SK-N-SH (cell line): ENCODE measurements at regions not wholly inside any gene's neighbourhood (a gene's known extent, or its start where the extent isn't known, plus 50 kb on each side); places are given as distances from the start of the nearest gene placed in this dataset.

ENCODE experiments used
- CTCF ChIA-PET: fragments of 300-600, 350-600 bp; formaldehyde crosslinking; extraction: SDS; loops from one replicate; lab custom pipeline; 2021; lab: Yijun Ruan, JAX
- POLR2A ChIA-PET: fragments of 350-600 bp; sonication (Branson Sonifier 250); formaldehyde crosslinking; extraction: SDS; loops from one replicate; lab custom pipeline; 2020; ENCODE audit warnings: antibody characterized with exemption, inconsistent platforms; lab: Yijun Ruan, JAX
- DNase-seq: peaks from one replicate; pipeline ENCODE4 v3.0.0; 2012
- H2AFZ ChIP-seq: fragments of 200-600 bp; sonication (generic); 2 replicates; pipeline ENCODE4 v1.8.1; 2016; ENCODE audit warnings: antibody characterized with exemption, mild to moderate bottlenecking, low read depth
- H3F3A ChIP-seq: fragments of 200-600 bp; sonication (generic); replicated peaks from 2 replicates; pipeline ENCODE3; 2016; ENCODE audit warnings: antibody characterized with exemption, mild to moderate bottlenecking; ENCODE audit not compliant: insufficient read depth
- H3K27ac ChIP-seq, 2 experiments: fragments of 200-500 bp in 1 of 2; fragments of 200-600 bp in 1 of 2; sonication (Bioruptor generic) in 1 of 2; sonication (generic), shearing (Covaris generic) in 1 of 2; 2 replicates each; pipeline versions ENCODE4 v1.5.1 to v1.6.1; 2014 to 2016; ENCODE audit warnings: low read depth in 2 of 2, inconsistent platforms in 1 of 2, low read length in 1 of 2, mild to moderate bottlenecking in 1 of 2, mixed read lengths in 1 of 2
- H3K27me3 ChIP-seq: fragments of 200-600 bp; sonication (generic), shearing (Covaris generic); 2 replicates; pipeline ENCODE4 v1.6.1; 2016; ENCODE audit warnings: mixed run types; ENCODE audit not compliant: insufficient read depth
- H3K36me3 ChIP-seq, 2 experiments: fragments of 200-500 bp in 1 of 2; fragments of 200-600 bp in 1 of 2; sonication (Bioruptor generic) in 1 of 2; sonication (generic) in 1 of 2; replicated peaks in 1 of 2; 2 replicates each; pipeline versions ENCODE3 to v1.5.1; 2014 to 2016; ENCODE audit warnings: low read length in 1 of 2, mild to moderate bottlenecking in 1 of 2; ENCODE audit not compliant: insufficient read depth in 2 of 2, control insufficient read depth in 1 of 2
- H3K4me1 ChIP-seq, 2 experiments: fragments of 200-500 bp in 1 of 2; fragments of 200-600 bp in 1 of 2; sonication (Bioruptor generic) in 1 of 2; sonication (generic), shearing (Covaris generic) in 1 of 2; 2 replicates each; pipeline versions ENCODE4 v1.5.1 to v1.6.1; 2014 to 2016; ENCODE audit warnings: low read depth in 1 of 2, low read length in 1 of 2, mixed run types in 1 of 2; ENCODE audit not compliant: insufficient read depth in 2 of 2, control insufficient read depth in 1 of 2
- H3K4me2 ChIP-seq: fragments of 200-600 bp; sonication (generic), shearing (Covaris generic); 2 replicates; pipeline ENCODE4 v1.6.1; 2017; ENCODE audit warnings: mixed run types
- H3K4me3 ChIP-seq, 2 experiments: fragments of 200-500 bp in 1 of 2; fragments of 200-600 bp in 1 of 2; sonication (Bioruptor generic) in 1 of 2; sonication (generic), shearing (Covaris generic) in 1 of 2; 2 replicates each; pipeline versions ENCODE4 v1.5.1 to v1.8.1; 2014 to 2016; ENCODE audit warnings: low read depth in 2 of 2, inconsistent platforms in 1 of 2, low read length in 1 of 2, mild to moderate bottlenecking in 1 of 2, mixed read lengths in 1 of 2, moderate library complexity in 1 of 2
- H3K79me2 ChIP-seq: fragments of 200-600 bp; sonication (generic); 2 replicates; pipeline ENCODE4 v1.8.1; 2017; ENCODE audit warnings: mild to moderate bottlenecking; ENCODE audit not compliant: insufficient read depth
- H3K9ac ChIP-seq: fragments of 200-600 bp; sonication (generic); 2 replicates; pipeline ENCODE4 v1.6.1; 2017; ENCODE audit warnings: mixed run types
- H3K9me2 ChIP-seq: fragments of 200-600 bp; sonication (generic); 2 replicates; pipeline ENCODE4 v1.6.1; 2017; ENCODE audit warnings: mixed run types
- H3K9me3 ChIP-seq: fragments of 200-600 bp; sonication (generic); 2 replicates; pipeline ENCODE4 v1.6.1; 2017; ENCODE audit warnings: mixed run types, mild to moderate bottlenecking, moderate library complexity
- H4K20me1 ChIP-seq: fragments of 200-600 bp; sonication (generic); 2 replicates; pipeline ENCODE4 v1.6.1; 2017; ENCODE audit warnings: mild to moderate bottlenecking, mixed run types; ENCODE audit not compliant: insufficient read depth
- CHD2 ChIP-seq: fragments of 150-350 bp; IDR thresholded peaks from 2 replicates; pipeline ENCODE4 v1.6.1; 2018; ENCODE audit warnings: low read length; ENCODE audit not compliant: partially characterized antibody
- CTCF ChIP-seq: fragments of 200-600 bp; sonication (generic); IDR thresholded peaks from 2 replicates; pipeline ENCODE4 v1.6.1; 2017; ENCODE audit warnings: antibody characterized with exemption, mild to moderate bottlenecking, moderate library complexity
- ELF1 ChIP-seq: IDR thresholded peaks from 2 replicates; pipeline ENCODE4 v1.4.0; 2012
- EZH2phosphoT487 ChIP-seq: fragments of 200-600 bp; sonication (generic); IDR thresholded peaks from 2 replicates; pipeline ENCODE4 v1.6.1; 2017; ENCODE audit warnings: low read depth, mixed run types, mild to moderate bottlenecking, antibody characterized with exemption, moderate library complexity, borderline replicate concordance
- FOSL2 ChIP-seq: IDR thresholded peaks from 2 replicates; pipeline ENCODE4 v1.4.0; 2012; ENCODE audit warnings: low read depth, mild to moderate bottlenecking, moderate library complexity, borderline replicate concordance
- FOXJ3 ChIP-seq: sonication (generic); formaldehyde crosslinking; IDR thresholded peaks from 2 replicates; pipeline ENCODE4 v1.5.1; 2020; ENCODE audit warnings: mild to moderate bottlenecking, missing genetic modification reagents
- GABPA ChIP-seq: IDR thresholded peaks from 2 replicates; pipeline ENCODE4 v1.4.0; 2012; ENCODE audit warnings: low read depth, mild to moderate bottlenecking
- GATA2 ChIP-seq: sonication (generic); formaldehyde crosslinking; IDR thresholded peaks from 2 replicates; pipeline ENCODE4 v1.5.0; 2020; ENCODE audit warnings: mild to moderate bottlenecking, missing genetic modification reagents
- MAX ChIP-seq: IDR thresholded peaks from 2 replicates; pipeline ENCODE4 v1.4.0; 2012; ENCODE audit warnings: low read depth
- NFIC ChIP-seq: IDR thresholded peaks from 2 replicates; pipeline ENCODE4 v1.4.0; 2012; ENCODE audit warnings: borderline replicate concordance
- NRF1 ChIP-seq: IDR thresholded peaks from 2 replicates; pipeline ENCODE4 v1.6.1; 2012; ENCODE audit warnings: low read depth, mild to moderate bottlenecking, low read length
- RCOR1 ChIP-seq: fragments of 150-350 bp; IDR thresholded peaks from 2 replicates; pipeline ENCODE4 v1.6.1; 2017; ENCODE audit warnings: antibody characterized with exemption, low read length
- SIN3A ChIP-seq: IDR thresholded peaks from 2 replicates; pipeline ENCODE4 v1.6.1; 2012; ENCODE audit warnings: low read depth, mild to moderate bottlenecking, low read length, moderate library complexity, borderline replicate concordance
- SMC3 ChIP-seq: IDR thresholded peaks from 2 replicates; pipeline ENCODE4 v1.6.1; 2012; ENCODE audit warnings: low read depth, low read length, improper control_type of control experiment
- TAF1 ChIP-seq: IDR thresholded peaks from 2 replicates; pipeline ENCODE4 v1.6.1; 2012; ENCODE audit warnings: low read depth, mild to moderate bottlenecking, low read length, moderate library complexity, borderline replicate concordance
- TCF12 ChIP-seq: IDR thresholded peaks from 2 replicates; pipeline ENCODE4 v1.4.0; 2012
- TEAD4 ChIP-seq: IDR thresholded peaks from 2 replicates; pipeline ENCODE4 v1.4.0; 2012; ENCODE audit warnings: mild to moderate bottlenecking, borderline replicate concordance; ENCODE audit not compliant: insufficient read depth
- USF1 ChIP-seq: IDR thresholded peaks from 2 replicates; pipeline ENCODE4 v1.4.0; 2012; ENCODE audit warnings: low read depth, borderline replicate concordance
- YY1 ChIP-seq: IDR thresholded peaks from 2 replicates; pipeline ENCODE4 v1.4.0; 2012; ENCODE audit warnings: low read depth, mild to moderate bottlenecking
- WGBS: methylation state at CpG from one replicate; pipeline ENCODE4 v1.1.6; 2017; ENCODE audit warnings: low lambda C conversion rate; 5-methylcytosine and 5-hydroxymethylcytosine counted together
- TF ChIP-seq, protein P1 (sequence below): IDR thresholded peaks from 2 replicates; pipeline ENCODE4 v1.6.1; 2012; ENCODE audit warnings: mild to moderate bottlenecking, low read depth, low read length, moderate library complexity

- no peak overlapping the region for H2AFZ ChIP-seq
- no peak overlapping the region for H3K4me2 ChIP-seq
- H3K27me3 ChIP-seq: no peaks in the 10 kb centered on the region
- H3K36me3 ChIP-seq: no peaks in the 10 kb centered on the region
- WGBS: 10% methylated on average over 3 of the region's 3 CpGs
- no peak overlapping the region for H3K9ac ChIP-seq
- H3K4me3 ChIP-seq: no peak overlapping the region
- H3K79me2 ChIP-seq: no peaks in the 10 kb centered on the region
- ChIA-PET POLR2A (no interaction called here), CTCF (interaction anchor here (1.3 kb wide), 1 partner anchor 13 kb away, joined by 4 read pairs; no protein-coding TSS in a partner anchor)
- no peaks in the 10 kb centered on the region for H3F3A ChIP-seq
- H4K20me1 ChIP-seq: no peaks in the 10 kb centered on the region
- TF ChIP-seq FOXJ3 (no peak), TAF1 (no peak), CTCF (no peak), TCF12 (no peak), MAX (no peak), CHD2 (no peak), SMC3 (no peak), GABPA (no peak), TEAD4 (no peak), GATA2 (CRISPR knock-in tag) (no peak), YY1 (no peak), RCOR1 (no peak), NRF1 (no peak), ELF1 (no peak), USF1 (no peak)
- no peaks in the 10 kb centered on the region for H3K9me3 ChIP-seq
- DNase-seq: no peak
- H3K9me2 ChIP-seq: 0 out of 2 replicates have a peak, but pooled peaks cover 5% of the 10 kb centered on the region
- no peak overlapping the region for H3K27ac ChIP-seq
- no peaks in the 10 kb centered on the region for H3K4me1 ChIP-seq
These were observed 541.4 kb downstream of the KCTD16 start for GRCh38 chr5:144712090-144712489.

DNA sequence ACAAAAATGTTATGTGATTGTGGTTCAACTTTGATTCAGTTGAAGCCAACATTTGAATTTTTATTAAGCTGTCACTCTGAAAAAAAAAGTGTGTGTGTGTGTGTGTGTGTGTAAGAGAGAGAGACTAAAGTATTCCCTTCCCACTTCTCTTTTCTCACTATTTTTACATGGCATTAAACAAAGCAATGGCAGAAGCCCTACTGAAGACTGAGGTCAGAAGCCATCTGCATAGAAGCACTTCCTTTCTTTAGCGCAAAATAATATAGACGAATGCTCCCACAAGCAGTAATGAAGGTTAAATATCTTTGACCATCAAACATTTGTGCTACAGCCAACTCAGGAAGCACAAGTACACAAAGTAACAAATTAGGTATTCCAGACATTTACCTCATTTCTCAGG, 540.5 kb downstream of the KCTD16 start:
- Histone ChIP-seq H3K4me2 (no peak overlapping the region), H4K20me1 (no peaks in the 10 kb centered on the region), H3K9me2 (0 out of 2 replicates have a peak, but pooled peaks cover 5% of the 10 kb centered on the region), H3K79me2 (no peaks in the 10 kb centered on the region), H3K27me3 (no peaks in the 10 kb centered on the region), H3K27ac (no peak overlapping the region), H3K4me1 (no peaks in the 10 kb centered on the region), H2AFZ (no peak overlapping the region), H3K9ac (no peak overlapping the region), H3K9me3 (no peaks in the 10 kb centered on the region), H3F3A (no peaks in the 10 kb centered on the region), H3K36me3 (no peaks in the 10 kb centered on the region), H3K4me3 (no peak overlapping the region)
- ChIA-PET CTCF (no interaction called here), POLR2A (no interaction called here)
- no peak for TF ChIP-seq SIN3A
- no peak for TF ChIP-seq NFIC
- TF ChIP-seq, protein P1, sequence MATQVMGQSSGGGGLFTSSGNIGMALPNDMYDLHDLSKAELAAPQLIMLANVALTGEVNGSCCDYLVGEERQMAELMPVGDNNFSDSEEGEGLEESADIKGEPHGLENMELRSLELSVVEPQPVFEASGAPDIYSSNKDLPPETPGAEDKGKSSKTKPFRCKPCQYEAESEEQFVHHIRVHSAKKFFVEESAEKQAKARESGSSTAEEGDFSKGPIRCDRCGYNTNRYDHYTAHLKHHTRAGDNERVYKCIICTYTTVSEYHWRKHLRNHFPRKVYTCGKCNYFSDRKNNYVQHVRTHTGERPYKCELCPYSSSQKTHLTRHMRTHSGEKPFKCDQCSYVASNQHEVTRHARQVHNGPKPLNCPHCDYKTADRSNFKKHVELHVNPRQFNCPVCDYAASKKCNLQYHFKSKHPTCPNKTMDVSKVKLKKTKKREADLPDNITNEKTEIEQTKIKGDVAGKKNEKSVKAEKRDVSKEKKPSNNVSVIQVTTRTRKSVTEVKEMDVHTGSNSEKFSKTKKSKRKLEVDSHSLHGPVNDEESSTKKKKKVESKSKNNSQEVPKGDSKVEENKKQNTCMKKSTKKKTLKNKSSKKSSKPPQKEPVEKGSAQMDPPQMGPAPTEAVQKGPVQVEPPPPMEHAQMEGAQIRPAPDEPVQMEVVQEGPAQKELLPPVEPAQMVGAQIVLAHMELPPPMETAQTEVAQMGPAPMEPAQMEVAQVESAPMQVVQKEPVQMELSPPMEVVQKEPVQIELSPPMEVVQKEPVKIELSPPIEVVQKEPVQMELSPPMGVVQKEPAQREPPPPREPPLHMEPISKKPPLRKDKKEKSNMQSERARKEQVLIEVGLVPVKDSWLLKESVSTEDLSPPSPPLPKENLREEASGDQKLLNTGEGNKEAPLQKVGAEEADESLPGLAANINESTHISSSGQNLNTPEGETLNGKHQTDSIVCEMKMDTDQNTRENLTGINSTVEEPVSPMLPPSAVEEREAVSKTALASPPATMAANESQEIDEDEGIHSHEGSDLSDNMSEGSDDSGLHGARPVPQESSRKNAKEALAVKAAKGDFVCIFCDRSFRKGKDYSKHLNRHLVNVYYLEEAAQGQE: no peak
- no peak for TF ChIP-seq ELF1
- TF ChIP-seq FOSL2: no peak
- TF ChIP-seq EZH2phosphoT487: no peak
- TF ChIP-seq GABPA: no peak
- TF ChIP-seq FOXJ3: no peak
- TF ChIP-seq MAX: no peak
- TF ChIP-seq TAF1: no peak
- no peak for DNase-seq
- WGBS: 71% methylated on average over 2 of the region's 2 CpGs
